ENCODE measurements at regions not wholly inside any gene's neighbourhood (a gene's known extent, or its start where the extent isn't known, plus 50 kb on each side); places are given as distances from the start of the nearest gene placed in this dataset.

DNA sequence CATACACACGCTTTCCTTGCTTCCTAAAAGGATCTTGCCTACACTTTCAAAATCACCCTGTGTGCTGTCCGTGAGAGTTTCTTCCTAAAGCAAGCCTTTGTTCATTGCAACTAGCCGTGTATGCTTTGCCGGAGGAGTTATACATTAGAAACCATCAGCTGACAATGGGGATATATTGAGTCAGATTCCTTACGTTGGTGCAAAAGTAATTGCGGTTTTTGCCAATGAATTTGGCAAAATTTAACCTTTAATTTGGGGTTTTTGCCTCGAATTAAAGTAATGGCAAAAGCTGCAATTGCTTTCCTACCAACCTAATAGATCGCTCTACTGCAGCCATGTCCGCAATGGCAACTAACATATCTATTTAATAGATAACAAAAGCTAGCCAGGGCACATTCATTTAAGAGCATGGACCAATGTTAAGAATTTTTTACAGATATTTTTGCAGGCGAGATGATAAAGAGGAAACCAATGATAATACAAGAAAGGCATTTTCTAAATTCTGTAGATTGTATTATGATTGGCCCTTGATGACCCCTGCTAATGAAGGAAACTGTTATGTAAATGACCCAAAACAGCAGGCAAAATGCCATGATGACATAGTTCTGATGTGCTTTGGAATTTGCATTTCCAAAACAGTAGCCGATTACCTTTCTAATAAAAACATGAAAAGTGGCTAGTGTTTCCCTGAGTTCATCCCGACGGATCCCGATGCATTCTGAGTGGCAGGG is 184.8 kb upstream of the NRP1 start:
- TF ChIP-seq ZFX (IDR thresholded peaks at IDR 0.05; ENCODE audit: borderline replicate concordance) (no peak), CTCF (IDR thresholded peaks at IDR 0.05) (no peak)
- H3K27ac ChIP-seq, result no peak overlapping the region

DNA sequence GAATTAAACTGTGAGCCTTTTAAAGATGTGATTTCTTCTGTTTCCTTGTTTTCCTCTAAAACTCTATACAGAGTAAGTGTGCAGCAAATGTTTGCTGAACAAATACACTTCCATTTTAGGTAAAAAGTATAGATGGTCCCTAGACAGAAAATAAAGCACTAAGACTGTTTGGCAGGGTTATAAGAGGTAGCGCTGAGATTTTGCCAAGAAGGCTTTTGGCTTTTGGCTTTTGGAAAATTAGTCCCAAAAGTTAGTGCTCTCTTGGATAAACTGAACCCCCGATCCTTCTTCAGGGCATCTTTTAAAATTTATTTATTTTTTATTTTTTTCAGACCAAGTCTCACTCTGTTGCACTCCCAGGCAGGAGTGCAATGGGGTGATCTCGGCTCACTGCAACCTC is 175.7 kb upstream of the NRP1 start:
- H3K27ac ChIP-seq, result peak overlapping the region; percentile 69

DNA sequence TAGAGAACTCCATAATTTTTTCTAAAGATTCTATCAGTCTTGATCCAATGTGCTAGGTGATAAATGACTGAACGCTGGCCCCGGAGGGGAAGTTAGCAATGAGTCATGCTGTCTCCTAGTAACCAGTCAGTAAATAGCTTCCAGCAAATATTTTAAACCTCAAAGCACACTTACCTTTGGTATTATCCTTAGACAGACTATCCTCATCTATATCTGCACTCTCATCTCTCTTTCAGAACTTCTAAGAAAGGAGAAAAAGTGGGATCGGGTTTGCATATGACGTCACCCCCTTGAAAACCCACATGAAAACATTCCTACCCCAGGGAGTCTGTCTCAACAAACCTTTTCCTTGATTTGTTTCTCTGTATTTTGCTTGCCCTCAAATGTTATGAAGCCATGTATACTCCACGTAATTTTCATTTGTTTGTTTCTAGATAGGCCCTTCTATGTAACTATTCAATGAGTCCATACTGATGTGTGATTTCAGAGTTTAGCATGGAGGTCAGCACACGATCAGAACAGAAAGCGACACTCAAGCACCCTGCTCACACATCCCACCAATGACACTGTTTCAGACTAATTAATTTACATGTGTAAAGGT is 174.9 kb upstream of the NRP1 start:
- no peak for TF ChIP-seq ZFX (IDR thresholded peaks at IDR 0.05; ENCODE audit: borderline replicate concordance)
- no peak for TF ChIP-seq CTCF (IDR thresholded peaks at IDR 0.05)
- peak overlapping the region; percentile 69 for H3K27ac ChIP-seq

More for the DNA sequence above, 175.7 kb upstream of the NRP1 start:
- TF ChIP-seq ZFX (IDR thresholded peaks at IDR 0.05; ENCODE audit: borderline replicate concordance) (no peak), CTCF (IDR thresholded peaks at IDR 0.05) (no peak)

- no peak overlapping the region for H3K27ac ChIP-seq
- TF ChIP-seq ZFX (IDR thresholded peaks at IDR 0.05; ENCODE audit: borderline replicate concordance) (no peak), CTCF (IDR thresholded peaks at IDR 0.05) (no peak)
Measured at GRCh38 chr10:33507662-33508425, 173.4 kb upstream of the NRP1 start.

- no peak overlapping the region for H3K27ac ChIP-seq
- TF ChIP-seq CTCF (IDR thresholded peaks at IDR 0.05), result no peak
- TF ChIP-seq ZFX (IDR thresholded peaks at IDR 0.05; ENCODE audit: borderline replicate concordance), result no peak
Measured at GRCh38 chr10:33506838-33507661, 172.6 kb upstream of the NRP1 start.

GRCh38 chr10:33506391-33506790 is 171.9 kb upstream of the NRP1 start:
- no peak for TF ChIP-seq CTCF (IDR thresholded peaks at IDR 0.05)
- TF ChIP-seq ZFX (IDR thresholded peaks at IDR 0.05; ENCODE audit: borderline replicate concordance), result no peak
- no peak overlapping the region for H3K27ac ChIP-seq
